Neuronal stem cell (in vitro differentiated cells): ENCODE measurements at regions not wholly inside any gene's neighbourhood (a gene's known extent, or its start where the extent isn't known, plus 50 kb on each side); places are given as distances from the start of the nearest gene placed in this dataset.

Experiments
- DNase-seq: peaks from one replicate; pipeline ENCODE4 v3.0.0-alpha.2; 2013; ENCODE audit warnings: low spot score
- H2AFZ ChIP-seq: one replicate; pipeline ENCODE4 v1.6.1; 2013; ENCODE audit warnings: mild to moderate bottlenecking, low read length, inconsistent platforms
- H2AK5ac ChIP-seq: 2 replicates; pipeline ENCODE4 v1.6.1; 2013; ENCODE audit warnings: low read depth, mild to moderate bottlenecking, inconsistent platforms, low read length, moderate library complexity, mixed read lengths
- H2BK120ac ChIP-seq: 2 replicates; pipeline ENCODE4 v1.6.1; 2013; ENCODE audit warnings: low read depth, mild to moderate bottlenecking, inconsistent platforms, low read length, moderate library complexity, mixed read lengths
- H2BK12ac ChIP-seq: one replicate; pipeline ENCODE4 v1.6.1; 2013; ENCODE audit warnings: low read length, inconsistent platforms
- H2BK15ac ChIP-seq: 2 replicates; pipeline ENCODE4 v1.6.1; 2013; ENCODE audit warnings: mild to moderate bottlenecking, low read length, inconsistent platforms, mixed read lengths
- H2BK5ac ChIP-seq: one replicate; pipeline ENCODE4 v1.6.1; 2013; ENCODE audit warnings: inconsistent platforms, mild to moderate bottlenecking, low read length, moderate library complexity
- H3K14ac ChIP-seq: one replicate; pipeline ENCODE4 v1.6.1; 2013; ENCODE audit warnings: low read length, inconsistent platforms
- H3K18ac ChIP-seq: 2 replicates; pipeline ENCODE4 v1.6.1; 2013; ENCODE audit warnings: low read length, inconsistent platforms
- H3K23ac ChIP-seq: 2 replicates; pipeline ENCODE4 v1.6.1; 2013; ENCODE audit warnings: low read depth, mild to moderate bottlenecking, mixed read lengths, low read length, inconsistent platforms; ENCODE audit not compliant: poor library complexity
- H3K27ac ChIP-seq: replicated peaks from 3 replicates; pipeline ENCODE4 v1.5.1; 2013; ENCODE audit warnings: low read length, inconsistent platforms
- H3K27me3 ChIP-seq, 3 experiments: 2 replicates each; pipeline ENCODE4 v1.6.1; 2013; ENCODE audit warnings: low read length in 3 of 3, mild to moderate bottlenecking in 2 of 3, inconsistent platforms in 1 of 3, low read depth in 1 of 3, mixed read lengths in 1 of 3, moderate library complexity in 1 of 3; ENCODE audit not compliant: control insufficient read depth in 3 of 3, insufficient read depth in 3 of 3
- H3K36me3 ChIP-seq, 2 donors: replicated peaks in 1 of 2; 2 replicates each; pipeline ENCODE4 v1.6.1; 2013; ENCODE audit warnings: low read length in 2 of 2; ENCODE audit not compliant: control insufficient read depth in 2 of 2, insufficient read depth in 2 of 2
- H3K4ac ChIP-seq: 2 replicates; pipeline ENCODE4 v1.6.1; 2013; ENCODE audit warnings: inconsistent platforms, mild to moderate bottlenecking, low read length, moderate library complexity
- H3K4me1 ChIP-seq, 2 donors: 1 replicate in 1 of 2; 2 replicates in 1 of 2; pipeline ENCODE4 v1.6.1; 2013; ENCODE audit warnings: low read length in 2 of 2, low read depth in 1 of 2; ENCODE audit not compliant: control insufficient read depth in 2 of 2, insufficient read depth in 1 of 2
- H3K4me2 ChIP-seq: one replicate; pipeline ENCODE4 v1.6.1; 2013; ENCODE audit warnings: mild to moderate bottlenecking, low read length, inconsistent platforms; ENCODE audit not compliant: insufficient read depth, poor library complexity, severe bottlenecking
- H3K4me3 ChIP-seq, 2 donors: 2 replicates each; pipeline ENCODE4 v1.5.1; 2013; ENCODE audit warnings: low read length in 2 of 2, mild to moderate bottlenecking in 2 of 2, inconsistent platforms in 1 of 2, moderate library complexity in 1 of 2
- H3K79me1 ChIP-seq: one replicate; pipeline ENCODE4 v1.6.1; 2013; ENCODE audit warnings: low read depth, mild to moderate bottlenecking, inconsistent platforms, low read length, moderate library complexity
- H3K9ac ChIP-seq: one replicate; pipeline ENCODE4 v1.6.1; 2013; ENCODE audit warnings: mild to moderate bottlenecking, low read depth, low read length, inconsistent platforms; ENCODE audit not compliant: poor library complexity
- H3K9me3 ChIP-seq, 2 donors: replicated peaks in 1 of 2; 2 replicates each; pipeline versions ENCODE3 to v1.6.1; 2013; ENCODE audit warnings: low read length in 2 of 2, mild to moderate bottlenecking in 2 of 2, inconsistent platforms in 1 of 2, low read depth in 1 of 2, mixed read lengths in 1 of 2, moderate library complexity in 1 of 2; ENCODE audit not compliant: control insufficient read depth in 2 of 2, insufficient read depth in 1 of 2
- H4K8ac ChIP-seq: one replicate; pipeline ENCODE4 v1.6.1; 2013; ENCODE audit warnings: low read depth, mild to moderate bottlenecking, inconsistent platforms, low read length, moderate library complexity
- H4K91ac ChIP-seq: one replicate; pipeline ENCODE4 v1.6.1; 2013; ENCODE audit warnings: low read length, low read depth, mild to moderate bottlenecking, inconsistent platforms; ENCODE audit not compliant: poor library complexity
- WGBS, 2 donors: extraction: QIAGEN DNeasy Blood & Tissue Kit; methylation state at CpG; one replicate each; pipeline ENCODE4 v1.1.7; 2013; ENCODE audit warnings: missing lambda C conversion rate in 2 of 2, mixed read lengths in 1 of 2; ENCODE audit not compliant: insufficient read length in 2 of 2, insufficient replicate concordance in 1 of 2; ENCODE audit errors: extremely low coverage in 2 of 2; 5-methylcytosine and 5-hydroxymethylcytosine counted together

DNA sequence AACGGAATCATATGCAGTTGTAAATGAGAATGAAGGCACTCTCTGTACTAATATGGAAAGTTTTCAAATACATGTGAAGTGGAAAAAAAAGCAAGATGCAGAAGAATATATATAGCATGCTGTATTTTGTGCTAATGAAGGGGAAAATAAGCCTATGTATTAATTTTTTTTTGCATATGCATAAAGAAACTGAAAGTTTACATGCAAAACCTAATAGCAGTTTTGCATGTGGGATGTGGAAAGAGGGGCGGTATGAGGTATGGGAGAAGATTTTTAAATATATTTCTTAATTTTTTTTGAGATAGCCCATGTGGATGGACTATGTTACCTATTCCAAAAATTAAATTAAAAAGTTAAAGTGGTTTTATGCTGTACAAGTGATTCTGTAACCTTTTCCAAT, 83.7 kb upstream of the IL12B start:
- Histone ChIP-seq H3K4ac (no peak overlapping the region), H4K91ac (no peak overlapping the region), H3K4me2 (no peak overlapping the region), H2BK120ac (no peak overlapping the region), H2AFZ (no peak overlapping the region), H2AK5ac (no peak overlapping the region), H3K23ac (no peak overlapping the region), H3K9ac (no peak overlapping the region), H3K27ac (no peak overlapping the region), H4K8ac (no peak overlapping the region), H3K9me3 (no peaks in the 10 kb centered on the region), H3K27me3 (no peaks in the 10 kb centered on the region), H2BK15ac (no peak overlapping the region), H3K4me1 (no peaks in the 10 kb centered on the region), H2BK12ac (no peak overlapping the region), H2BK5ac (no peak overlapping the region), H3K18ac (no peak overlapping the region), H3K79me1 (no peaks in the 10 kb centered on the region), H3K14ac (no peak overlapping the region), H3K4me3 (no peak overlapping the region), H3K36me3 (no peaks in the 10 kb centered on the region)
- no peak for DNase-seq
- WGBS, 2 donors = 88% methylated on average over 1 of the region's 2 CpGs; no CpG with 5 or more reads in 1 of the 2 donors

DNA sequence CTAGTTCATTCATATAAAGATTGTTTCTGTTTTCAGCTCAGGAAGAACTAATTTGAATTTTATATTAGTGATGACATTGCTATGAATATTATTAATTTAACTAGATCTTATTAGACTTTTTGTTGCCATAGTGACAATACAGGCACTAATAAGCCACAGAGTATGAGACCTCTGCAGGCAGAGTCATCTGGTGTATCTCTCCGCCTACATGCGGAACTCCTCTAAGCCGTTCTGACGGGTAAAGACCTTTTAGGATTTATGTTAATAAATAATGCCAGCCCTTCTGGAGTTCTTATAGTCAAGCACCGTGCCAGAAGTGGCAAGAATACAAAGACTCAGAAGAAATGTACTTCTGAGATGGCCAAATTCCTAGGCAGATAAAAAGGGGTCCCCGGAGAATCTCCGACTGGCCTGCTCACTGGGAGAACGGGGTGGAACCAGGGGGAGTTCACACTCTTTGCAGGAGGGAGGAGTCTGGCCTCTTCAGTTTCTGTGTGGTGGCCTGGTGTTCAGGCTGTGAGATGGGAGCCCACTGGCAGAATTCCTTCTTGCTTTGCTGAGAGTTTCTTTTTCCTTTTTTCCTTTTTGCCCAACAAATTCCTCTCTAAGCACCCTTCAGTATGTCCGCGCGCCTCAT, 85.1 kb upstream of the IL12B start:
- Histone ChIP-seq H3K14ac (no peak overlapping the region), H3K4me1 (no peaks in the 10 kb centered on the region), H3K4me2 (no peak overlapping the region), H2BK5ac (no peak overlapping the region), H3K9ac (no peak overlapping the region), H2BK12ac (no peak overlapping the region), H3K36me3 (no peaks in the 10 kb centered on the region), H3K9me3 (no peaks in the 10 kb centered on the region), H3K27ac (no peak overlapping the region), H2BK120ac (no peak overlapping the region), H2AK5ac (no peak overlapping the region), H4K8ac (no peak overlapping the region), H3K27me3 (no peaks in the 10 kb centered on the region), H2AFZ (no peak overlapping the region), H3K23ac (no peak overlapping the region), H4K91ac (no peak overlapping the region), H2BK15ac (no peak overlapping the region), H3K18ac (no peak overlapping the region), H3K79me1 (no peaks in the 10 kb centered on the region), H3K4ac (no peak overlapping the region), H3K4me3 (no peak overlapping the region)
- no peak for DNase-seq
- no CpG with 5 or more reads among the region's 11 CpGs for WGBS, 2 donors

DNA sequence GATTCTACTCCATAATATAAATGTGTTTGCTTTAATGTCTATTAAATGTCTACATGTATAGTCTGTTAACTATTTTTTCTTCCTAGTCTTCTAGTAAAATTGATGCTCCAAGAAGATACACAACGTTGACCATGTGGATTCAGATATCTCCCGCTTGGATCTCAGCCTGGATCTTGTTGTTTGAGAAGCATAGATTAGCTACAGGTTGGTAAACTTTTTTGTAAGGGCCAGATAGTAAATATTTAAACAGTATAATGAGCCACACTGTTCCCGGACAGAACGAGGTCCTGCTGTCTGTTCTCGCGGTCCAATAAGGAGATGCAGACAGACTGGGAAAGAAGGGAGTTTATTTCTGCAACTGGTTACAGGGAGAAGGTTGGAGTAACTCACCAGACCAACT, 86.2 kb upstream of the IL12B start:
- Histone ChIP-seq H3K9ac (no peak overlapping the region), H3K4me3 (no peak overlapping the region), H4K91ac (no peak overlapping the region), H2AK5ac (no peak overlapping the region), H3K14ac (no peak overlapping the region), H3K4me1 (no peaks in the 10 kb centered on the region), H3K18ac (no peak overlapping the region), H2BK12ac (no peak overlapping the region), H3K27ac (no peak overlapping the region), H3K27me3 (no peaks in the 10 kb centered on the region), H2BK15ac (no peak overlapping the region), H3K36me3 (no peaks in the 10 kb centered on the region), H3K4ac (no peak overlapping the region), H3K79me1 (no peaks in the 10 kb centered on the region), H2BK5ac (no peak overlapping the region), H2BK120ac (no peak overlapping the region), H3K9me3 (no peaks in the 10 kb centered on the region), H3K23ac (no peak overlapping the region), H4K8ac (no peak overlapping the region), H3K4me2 (no peak overlapping the region), H2AFZ (no peak overlapping the region)
- whole genome bisulfite sequencing, 2 donors = no CpG with 5 or more reads among the region's 6 CpGs
- DNase-seq = no peak

DNA sequence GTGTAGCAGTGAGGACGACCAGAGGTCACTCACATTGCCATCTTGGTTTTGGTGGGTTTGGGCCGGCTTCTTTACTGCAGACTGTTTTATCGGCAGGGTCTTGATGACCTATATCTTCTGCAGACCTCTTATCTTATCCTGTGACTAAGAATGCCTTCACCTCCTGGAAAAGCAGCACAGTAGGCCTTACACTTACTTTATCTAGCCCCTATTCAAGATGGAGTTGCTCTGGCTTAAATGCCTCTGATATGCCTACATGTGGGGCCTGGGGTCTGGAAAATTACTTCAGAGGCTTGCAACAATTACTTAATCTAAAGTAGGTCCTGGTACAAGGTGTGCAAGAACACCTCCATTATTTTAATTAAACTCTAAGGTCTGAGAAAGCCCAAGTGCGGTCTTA, 86.9 kb upstream of the IL12B start:
- Histone ChIP-seq H3K27ac (no peak overlapping the region), H3K4me3 (no peak overlapping the region), H3K18ac (no peak overlapping the region), H4K91ac (no peak overlapping the region), H3K79me1 (no peaks in the 10 kb centered on the region), H3K4ac (no peak overlapping the region), H3K9me3 (no peaks in the 10 kb centered on the region), H3K27me3 (no peaks in the 10 kb centered on the region), H3K14ac (no peak overlapping the region), H2AK5ac (no peak overlapping the region), H2BK15ac (no peak overlapping the region), H2BK12ac (no peak overlapping the region), H3K36me3 (no peaks in the 10 kb centered on the region), H4K8ac (no peak overlapping the region), H3K9ac (no peak overlapping the region), H2BK120ac (no peak overlapping the region), H3K4me2 (no peak overlapping the region), H3K23ac (no peak overlapping the region), H3K4me1 (no peaks in the 10 kb centered on the region), H2BK5ac (no peak overlapping the region), H2AFZ (no peak overlapping the region)
- no CpG with 5 or more reads among the region's 4 CpGs for WGBS, 2 donors
- DNase-seq = no peak
